H9 (cell line): ENCODE measurements at regions not wholly inside any gene's neighbourhood (a gene's known extent, or its start where the extent isn't known, plus 50 kb on each side); places are given as distances from the start of the nearest gene placed in this dataset.

ENCODE experiments used
- DNase-seq: peaks from one replicate; pipeline ENCODE4 v3.0.0-alpha.2; 2017
- H2AFZ ChIP-seq: one replicate; pipeline ENCODE4 v1.6.1; 2013; ENCODE audit warnings: mild to moderate bottlenecking, low read length, control low read depth, moderate library complexity
- H2AK5ac ChIP-seq: 2 replicates; pipeline ENCODE4 v1.6.1; 2013; ENCODE audit warnings: low read length, control low read depth, mixed read lengths; ENCODE audit not compliant: insufficient read length
- H2BK120ac ChIP-seq: one replicate; pipeline ENCODE4 v1.6.1; 2013; ENCODE audit warnings: low read depth, mild to moderate bottlenecking, low read length, control low read depth, inconsistent platforms; ENCODE audit not compliant: poor library complexity, severe bottlenecking
- H2BK12ac ChIP-seq: 2 replicates; pipeline ENCODE4 v1.6.1; 2013; ENCODE audit warnings: low read length, control low read depth, mixed read lengths, low read depth; ENCODE audit not compliant: insufficient read length
- H2BK15ac ChIP-seq: 2 replicates; pipeline ENCODE4 v1.6.1; 2013; ENCODE audit warnings: low read depth, low read length, control low read depth
- H2BK20ac ChIP-seq: one replicate; pipeline ENCODE4 v1.6.1; 2013; ENCODE audit warnings: low read depth, mild to moderate bottlenecking, low read length, control low read depth, inconsistent platforms; ENCODE audit not compliant: poor library complexity, severe bottlenecking
- H2BK5ac ChIP-seq: 2 replicates; pipeline ENCODE4 v1.6.1; 2013; ENCODE audit warnings: low read length, control low read depth, mixed read lengths; ENCODE audit not compliant: insufficient read length
- H3K14ac ChIP-seq: 2 replicates; pipeline ENCODE4 v1.6.1; 2013; ENCODE audit warnings: low read length, control low read depth; ENCODE audit not compliant: insufficient read depth
- H3K18ac ChIP-seq: 2 replicates; pipeline ENCODE4 v1.6.1; 2013; ENCODE audit warnings: low read depth, mild to moderate bottlenecking, mixed read lengths, low read length, control low read depth; ENCODE audit not compliant: insufficient read length
- H3K23ac ChIP-seq: 2 replicates; pipeline ENCODE4 v1.6.1; 2013; ENCODE audit warnings: low read length, control low read depth, mixed read lengths, low read depth; ENCODE audit not compliant: insufficient read length
- H3K23me2 ChIP-seq: 2 replicates; pipeline ENCODE4 v1.6.1; 2013; ENCODE audit warnings: low read depth, mild to moderate bottlenecking, mixed read lengths, low read length, control low read depth; ENCODE audit not compliant: insufficient read length, poor library complexity, severe bottlenecking
- H3K27ac ChIP-seq: 2 replicates; pipeline ENCODE4 v1.5.1; 2013; ENCODE audit warnings: low read length, control low read depth, mixed read lengths, low read depth; ENCODE audit not compliant: insufficient read length
- H3K27me3 ChIP-seq: 2 replicates; pipeline ENCODE4 v1.6.1; 2013; ENCODE audit warnings: low read length, control low read depth, inconsistent platforms; ENCODE audit not compliant: insufficient read depth
- H3K4ac ChIP-seq: 2 replicates; pipeline ENCODE4 v1.6.1; 2013; ENCODE audit warnings: low read depth, mild to moderate bottlenecking, control low read depth, inconsistent platforms, low read length, moderate library complexity
- H3K4me1 ChIP-seq: 2 replicates; pipeline ENCODE4 v1.6.1; 2013; ENCODE audit warnings: low read length, control low read depth, inconsistent platforms; ENCODE audit not compliant: insufficient read depth
- H3K4me2 ChIP-seq: 2 replicates; pipeline ENCODE4 v1.6.1; 2013; ENCODE audit warnings: low read length, control low read depth, mixed read lengths; ENCODE audit not compliant: insufficient read length, insufficient read depth
- H3K56ac ChIP-seq: 2 replicates; pipeline ENCODE4 v1.6.1; 2013; ENCODE audit warnings: low read depth, mild to moderate bottlenecking, mixed read lengths, low read length, control low read depth; ENCODE audit not compliant: insufficient read length
- H3K79me1 ChIP-seq: 2 replicates; pipeline ENCODE4 v1.6.1; 2013; ENCODE audit warnings: low read depth, mild to moderate bottlenecking, moderate library complexity, low read length, control low read depth, inconsistent platforms; ENCODE audit not compliant: insufficient read depth, poor library complexity, severe bottlenecking
- H3K79me2 ChIP-seq: 2 replicates; pipeline ENCODE4 v1.6.1; 2013; ENCODE audit warnings: low read length, control low read depth, inconsistent platforms; ENCODE audit not compliant: insufficient read depth
- H3K9ac ChIP-seq: 2 replicates; pipeline ENCODE4 v1.6.1; 2013; ENCODE audit warnings: low read length, control low read depth, mixed read lengths; ENCODE audit not compliant: insufficient read length; ENCODE audit errors: extremely low read depth
- H3K9me3 ChIP-seq: one replicate; pipeline ENCODE4 v1.6.1; 2013; ENCODE audit warnings: low read depth, low read length, inconsistent platforms; ENCODE audit not compliant: control insufficient read depth
- H3T11ph ChIP-seq: one replicate; pipeline ENCODE4 v1.6.1; 2013; ENCODE audit warnings: mild to moderate bottlenecking, low read length, control low read depth, inconsistent platforms
- H4K20me1 ChIP-seq: one replicate; pipeline ENCODE4 v1.6.1; 2013; ENCODE audit not compliant: control insufficient read depth, insufficient read length, insufficient read depth
- H4K5ac ChIP-seq: 2 replicates; pipeline ENCODE4 v1.6.1; 2013; ENCODE audit warnings: low read depth, mild to moderate bottlenecking, mixed read lengths, low read length, control low read depth; ENCODE audit not compliant: insufficient read length
- H4K8ac ChIP-seq: replicated peaks from 2 replicates; pipeline ENCODE4 v1.6.1; 2013; ENCODE audit warnings: low read length, control low read depth, mixed read lengths, low read depth; ENCODE audit not compliant: insufficient read length
- H4K91ac ChIP-seq: 2 replicates; pipeline ENCODE4 v1.6.1; 2013; ENCODE audit warnings: low read depth, mild to moderate bottlenecking, moderate library complexity, mixed read lengths, low read length, control low read depth; ENCODE audit not compliant: insufficient read length
- H3K27ac Mint-ChIP-seq, 3 experiments: 2 replicates in 2 of 3; 3 replicates in 1 of 3; pipeline ENCODE4 v1.8.0; 2020 to 2021; ENCODE audit warnings: mixed read lengths in 3 of 3, mild to moderate bottlenecking in 1 of 3, moderate library complexity in 1 of 3
- H3K27me3 Mint-ChIP-seq: 2 replicates; pipeline ENCODE4 v1.8.0; 2021; ENCODE audit warnings: low read depth, mild to moderate bottlenecking, moderate library complexity, mixed read lengths
- H3K36me3 Mint-ChIP-seq, 3 experiments: 2 replicates in 2 of 3; 3 replicates in 1 of 3; pipeline ENCODE4 v1.8.0; 2020 to 2021; ENCODE audit warnings: low read depth in 3 of 3, mixed read lengths in 3 of 3; ENCODE audit not compliant: insufficient read depth in 1 of 3
- H3K4me1 Mint-ChIP-seq, 2 experiments: 2 replicates each; pipeline ENCODE4 v1.8.0; 2020; ENCODE audit warnings: mixed read lengths in 2 of 2
- H3K4me3 Mint-ChIP-seq, 2 experiments: 2 replicates in 1 of 2; 3 replicates in 1 of 2; pipeline ENCODE4 v1.8.0; 2020 to 2021; ENCODE audit warnings: mild to moderate bottlenecking in 2 of 2, mixed read lengths in 2 of 2, moderate library complexity in 1 of 2
- H3K9me3 Mint-ChIP-seq, 2 experiments: 2 replicates in 1 of 2; 3 replicates in 1 of 2; pipeline ENCODE4 v1.8.0; 2020; ENCODE audit warnings: mild to moderate bottlenecking in 2 of 2, mixed read lengths in 2 of 2, moderate library complexity in 1 of 2
- CTCF ChIP-seq: fragments of 200-600 bp; sonication (generic); conservative IDR thresholded peaks from 3 replicates; pipeline ENCODE4 v1.8.0; 2021; ENCODE audit warnings: antibody characterized with exemption, mild to moderate bottlenecking
- WGBS: extraction: QIAGEN DNeasy Blood & Tissue Kit; methylation state at CpG from one replicate; pipeline ENCODE4 v1.1.7; 2013; ENCODE audit warnings: missing lambda C conversion rate, low lambda C conversion rate, mixed read lengths; ENCODE audit not compliant: insufficient read length; ENCODE audit errors: extremely low coverage; 5-methylcytosine and 5-hydroxymethylcytosine counted together

- no peak overlapping the region for H2BK20ac ChIP-seq
- no peak overlapping the region for H3K14ac ChIP-seq
- no peak overlapping the region for H2AFZ ChIP-seq
- H2BK15ac ChIP-seq: no peak overlapping the region
- no peak overlapping the region for H3K9ac ChIP-seq
- no peaks in the 10 kb centered on the region for H3K27me3 Mint-ChIP-seq
- no peak overlapping the region for H2BK120ac ChIP-seq
- H3K4ac ChIP-seq: no peak overlapping the region
- H3K4me2 ChIP-seq: no peak overlapping the region
- no peak overlapping the region for H3K56ac ChIP-seq
- no peaks in the 10 kb centered on the region for H3K23me2 ChIP-seq
- no peak overlapping the region for H4K91ac ChIP-seq
- H3K79me2 ChIP-seq: no peaks in the 10 kb centered on the region
- no peaks in the 10 kb centered on the region for H4K20me1 ChIP-seq
- WGBS: no CpG with 5 or more reads among the region's 1 CpG
- H3T11ph ChIP-seq: no peak overlapping the region
- TF ChIP-seq CTCF: no peak
- H3K9me3 ChIP-seq: no peaks in the 10 kb centered on the region
- no peak overlapping the region for H3K18ac ChIP-seq
- no peak overlapping the region for H3K4me3 Mint-ChIP-seq
- H4K5ac ChIP-seq: no peak overlapping the region
- H2AK5ac ChIP-seq: no peak overlapping the region
- peaks cover 0 to under 1% (median under 1%) of the 10 kb centered on the region in 3 experiments; a peak in 4 of 7 replicates for H3K36me3 Mint-ChIP-seq
- no peaks in the 10 kb centered on the region for H3K27me3 ChIP-seq
- DNase-seq: no peak
- H2BK12ac ChIP-seq: no peak overlapping the region
- H3K4me1 ChIP-seq: no peaks in the 10 kb centered on the region
- no peak overlapping the region for H4K8ac ChIP-seq
- peaks cover 0 to 4% of the 10 kb centered on the region in 2 experiments; a peak in 2 of 5 replicates for H3K9me3 Mint-ChIP-seq
- H3K4me1 Mint-ChIP-seq: peaks cover 0 to 4% of the 10 kb centered on the region in 2 experiments; a peak in 2 of 4 replicates
- no peak overlapping the region for H3K27ac Mint-ChIP-seq
- no peak overlapping the region for H3K23ac ChIP-seq
- H2BK5ac ChIP-seq: no peak overlapping the region
- H3K79me1 ChIP-seq: no peaks in the 10 kb centered on the region
- no peak overlapping the region for H3K27ac ChIP-seq
Observed at GRCh38 chrX:93466383-93466782, 207.0 kb downstream of the NAP1L3 start.
